ENCODE measurements at regions not wholly inside any gene's neighbourhood (a gene's known extent, or its start where the extent isn't known, plus 50 kb on each side); places are given as distances from the start of the nearest gene placed in this dataset.

- TF ChIP-seq PAX5 (IDR thresholded peaks at IDR 0.05; ENCODE audit: insufficient read depth, low read length, severe bottlenecking) = no peak
- TF ChIP-seq POLR2A (IDR thresholded peaks at IDR 0.05; ENCODE audit: low read depth, low read length) = no peak
- no peak for TF ChIP-seq TAF1 (IDR thresholded peaks at IDR 0.05; ENCODE audit: low read depth, low read length)
Observed at GRCh38 chr11:71064183-71064582, 188.2 kb downstream of the SHANK2 start.

Data from GM12891 (cell line).